Left renal pelvis (tissue), 4 donors: ENCODE measurements at regions not wholly inside any gene's neighbourhood (a gene's known extent, or its start where the extent isn't known, plus 50 kb on each side); places are given as distances from the start of the nearest gene placed in this dataset.

ENCODE experiments used
- DNase-seq, 4 donors: peaks; one replicate each; pipeline ENCODE4 v3.0.0-alpha.2; 2013; ENCODE audit warnings: low read depth in 4 of 4, low spot score in 3 of 4

DNA sequence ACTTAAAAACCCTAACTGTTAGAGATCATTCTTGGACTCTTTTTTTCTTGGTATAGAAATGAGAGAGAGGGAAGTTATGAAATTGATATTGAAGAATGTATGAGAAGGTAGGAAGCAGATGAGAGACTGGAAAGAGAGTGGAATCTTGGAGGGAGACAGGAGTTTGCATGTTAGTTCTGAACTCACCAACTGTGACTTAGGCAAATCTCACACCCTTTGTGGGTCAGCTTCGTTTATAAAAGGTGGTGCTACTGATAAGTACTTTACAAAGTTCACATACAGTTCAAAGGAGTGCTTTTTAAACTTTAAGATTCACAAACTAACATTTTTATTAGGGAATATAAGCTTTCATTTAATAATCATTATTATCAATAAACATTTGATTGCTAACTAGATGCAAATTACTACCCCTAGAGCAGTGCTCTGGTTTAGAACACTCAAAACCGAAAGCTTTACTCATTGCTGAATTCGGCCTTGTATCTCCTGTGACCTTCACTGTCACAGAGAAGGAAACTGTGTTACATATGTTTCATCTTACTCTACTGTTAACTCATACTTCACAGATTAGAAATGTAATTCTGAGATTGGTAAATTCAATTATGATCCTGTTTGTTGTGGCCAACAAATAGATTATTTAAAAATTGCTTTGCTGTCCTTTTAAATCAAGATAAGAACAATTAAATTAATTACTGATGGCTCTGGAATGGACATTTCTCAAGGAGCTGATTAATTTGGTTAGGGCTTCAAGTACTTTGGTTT is 143.2 kb downstream of the RMI1 start:
- DNase-seq = no peak

DNA sequence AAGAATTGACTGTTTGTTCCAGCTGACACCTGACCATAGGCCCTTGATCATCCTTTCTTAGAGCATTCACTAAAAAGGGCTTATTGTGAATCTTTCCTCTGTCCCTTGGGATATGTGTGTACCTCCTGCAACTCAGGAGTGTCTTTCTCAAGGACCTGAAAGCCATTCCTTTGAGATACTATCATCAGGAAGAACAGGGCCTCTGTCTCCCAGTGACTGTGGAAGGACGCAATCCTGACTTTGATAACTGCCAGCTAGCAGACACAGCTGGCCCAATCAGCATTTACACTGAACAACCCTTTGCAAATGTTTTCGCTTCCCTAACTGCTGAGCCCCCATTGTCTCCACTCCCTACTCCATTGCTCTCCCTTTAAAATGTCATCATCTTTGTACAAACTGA is 144.4 kb downstream of the RMI1 start:
- no peak for DNase-seq

DNA sequence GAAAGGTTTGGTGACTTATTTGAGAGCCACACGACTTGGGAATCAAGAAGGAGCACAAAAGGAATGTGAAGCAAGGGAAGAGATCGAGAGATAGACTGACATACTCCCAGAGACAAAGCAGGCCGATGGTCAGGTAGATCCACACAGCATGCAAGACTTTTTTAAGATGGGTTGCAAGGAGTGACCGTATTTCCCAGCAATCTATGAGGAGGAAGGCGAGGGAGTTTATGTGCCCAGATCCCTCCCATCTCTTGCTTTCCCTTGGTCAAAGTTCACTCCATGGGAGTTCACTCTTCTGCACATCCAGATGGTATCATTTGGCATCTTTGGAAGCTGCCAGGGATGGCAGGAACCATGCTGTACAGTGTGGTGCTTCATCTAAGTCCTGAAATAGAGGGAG is 148.9 kb downstream of the RMI1 start:
- DNase-seq = no peak

DNA sequence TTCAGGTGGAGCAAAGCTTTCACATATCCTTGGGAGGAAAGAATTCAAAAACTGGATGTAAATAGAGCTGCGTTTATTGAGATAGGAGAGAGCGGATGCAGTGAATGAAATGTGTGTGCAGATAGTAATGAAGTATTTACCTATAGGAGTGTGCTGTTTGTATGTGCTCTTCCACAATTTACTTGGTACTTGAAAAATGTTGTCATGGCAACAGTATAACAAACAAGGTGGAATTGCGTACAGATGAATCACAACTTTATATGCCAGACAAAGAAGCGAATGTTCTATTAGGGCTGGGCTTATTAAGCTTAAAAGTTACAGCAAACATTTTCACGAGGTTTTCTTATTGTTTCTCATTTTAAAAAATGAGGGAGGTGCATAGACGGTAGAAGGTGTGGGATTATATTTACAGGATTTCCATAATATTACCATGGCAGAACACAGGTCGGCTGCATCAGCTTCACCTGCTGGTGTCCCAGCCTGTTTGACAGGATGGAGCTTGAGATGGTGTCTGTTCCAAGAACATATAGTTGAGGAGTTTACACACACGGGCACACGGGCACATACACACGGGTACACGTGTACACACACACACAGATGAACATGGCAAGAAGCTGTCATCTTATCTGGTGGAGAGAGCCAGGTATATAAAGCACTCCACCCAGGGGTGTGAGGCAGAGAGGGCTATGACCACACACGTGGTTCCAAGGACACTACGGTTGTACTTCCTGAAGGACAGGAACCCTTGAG is 155.7 kb downstream of the RMI1 start:
- DNase-seq = no peak

DNA sequence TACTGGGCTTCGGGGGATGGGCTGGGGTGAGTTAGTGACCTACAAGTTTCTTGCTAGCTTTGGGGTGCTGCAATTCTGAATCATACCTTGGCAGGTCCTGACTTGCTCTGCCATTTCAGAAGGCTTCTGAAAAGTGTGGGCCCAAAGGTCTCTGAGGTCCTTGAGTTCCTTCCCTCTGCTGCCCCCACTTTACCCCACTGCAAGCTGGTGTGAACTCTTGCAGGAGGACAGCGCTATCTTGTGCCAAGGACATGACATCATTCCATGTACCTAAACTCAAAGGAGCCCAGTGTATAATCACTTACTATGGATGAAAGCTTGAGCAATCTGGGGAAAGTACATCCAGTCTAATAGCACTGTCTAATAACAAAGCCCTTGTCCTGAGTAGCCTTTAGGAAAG is 157.4 kb downstream of the RMI1 start:
- no peak for DNase-seq

DNA sequence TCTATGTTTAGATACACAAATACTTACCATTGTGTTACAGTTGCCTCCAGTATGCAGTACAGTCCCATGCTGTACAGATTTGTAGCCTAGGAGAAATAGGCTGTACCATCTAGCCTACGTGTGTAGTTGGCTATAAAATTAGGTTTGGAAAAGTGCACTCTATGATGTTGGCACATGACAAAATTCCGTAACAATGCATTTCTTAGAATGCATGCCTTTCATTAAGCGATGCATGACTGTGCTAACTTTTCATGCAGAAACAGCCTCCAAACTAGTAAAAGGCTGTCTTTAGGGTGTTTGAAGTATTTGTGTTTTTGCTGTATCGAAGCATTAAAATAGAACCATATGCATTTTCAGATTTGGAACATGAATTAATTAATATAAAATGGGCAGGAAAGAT is 157.9 kb downstream of the RMI1 start:
- no peak for DNase-seq

DNA sequence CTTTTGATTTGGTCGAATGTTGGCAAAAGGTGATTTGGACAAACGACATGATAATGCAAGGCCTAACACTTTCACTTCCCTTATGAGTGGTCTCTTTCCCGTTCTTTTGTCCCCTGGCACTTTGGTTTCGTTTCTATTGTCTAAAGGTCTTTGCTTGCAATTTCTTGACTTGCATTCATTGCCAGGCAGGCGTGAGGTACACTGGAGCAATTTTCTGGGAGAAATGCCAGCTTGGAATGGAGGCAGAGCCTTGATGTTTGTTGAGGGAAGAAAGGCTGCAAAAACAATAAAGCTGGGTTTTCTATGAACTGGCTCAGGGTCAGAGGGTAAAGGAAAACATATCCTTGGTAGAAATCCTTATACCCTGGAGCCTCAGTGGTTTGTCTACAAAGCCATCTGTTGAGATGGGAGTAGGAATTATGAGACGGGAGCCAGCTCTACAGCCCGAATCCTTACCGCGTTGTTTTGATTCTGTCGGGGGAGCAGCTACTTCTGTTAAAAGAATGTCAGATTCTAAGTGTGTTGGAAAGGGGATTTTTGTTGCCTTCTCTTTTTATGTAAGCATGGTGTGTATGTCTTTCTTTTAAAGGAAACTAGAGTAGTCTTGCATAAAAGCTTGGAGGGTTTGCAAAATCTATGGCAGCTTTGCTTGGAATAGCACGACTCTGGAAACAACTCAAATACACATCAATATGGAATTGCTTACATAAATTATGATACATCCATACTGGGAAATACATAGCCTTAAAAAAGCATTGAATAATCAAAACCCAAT is 158.9 kb downstream of the RMI1 start:
- DNase-seq = no peak

DNA sequence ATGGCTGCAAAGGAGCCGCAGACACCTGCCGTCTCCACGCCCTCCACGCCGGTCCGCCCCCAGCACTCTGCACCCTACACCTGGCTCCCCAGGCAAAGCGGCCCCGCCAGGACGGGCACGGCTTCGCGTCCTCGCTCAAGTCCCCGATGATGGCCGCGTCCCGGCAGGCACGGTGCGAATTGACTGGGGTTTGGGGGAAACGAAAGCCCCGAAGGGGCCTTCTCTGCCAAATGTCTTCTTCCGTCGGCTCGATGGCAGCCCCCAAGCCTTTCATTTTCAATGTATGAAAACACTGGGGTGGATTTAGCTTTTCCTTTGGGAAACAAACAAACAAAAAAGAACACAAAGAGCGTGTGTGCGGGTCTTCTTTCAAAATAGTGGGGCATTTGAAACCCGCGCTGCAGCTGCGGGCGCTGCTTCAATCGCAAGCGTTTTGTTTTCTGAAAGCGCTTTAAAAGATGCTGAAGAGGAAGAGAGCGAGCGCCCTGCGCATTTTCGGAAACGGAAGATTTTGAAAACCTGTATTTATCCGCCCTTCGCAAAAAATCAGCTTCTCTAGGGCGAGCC is 160.0 kb downstream of the RMI1 start:
- no peak for DNase-seq

DNA sequence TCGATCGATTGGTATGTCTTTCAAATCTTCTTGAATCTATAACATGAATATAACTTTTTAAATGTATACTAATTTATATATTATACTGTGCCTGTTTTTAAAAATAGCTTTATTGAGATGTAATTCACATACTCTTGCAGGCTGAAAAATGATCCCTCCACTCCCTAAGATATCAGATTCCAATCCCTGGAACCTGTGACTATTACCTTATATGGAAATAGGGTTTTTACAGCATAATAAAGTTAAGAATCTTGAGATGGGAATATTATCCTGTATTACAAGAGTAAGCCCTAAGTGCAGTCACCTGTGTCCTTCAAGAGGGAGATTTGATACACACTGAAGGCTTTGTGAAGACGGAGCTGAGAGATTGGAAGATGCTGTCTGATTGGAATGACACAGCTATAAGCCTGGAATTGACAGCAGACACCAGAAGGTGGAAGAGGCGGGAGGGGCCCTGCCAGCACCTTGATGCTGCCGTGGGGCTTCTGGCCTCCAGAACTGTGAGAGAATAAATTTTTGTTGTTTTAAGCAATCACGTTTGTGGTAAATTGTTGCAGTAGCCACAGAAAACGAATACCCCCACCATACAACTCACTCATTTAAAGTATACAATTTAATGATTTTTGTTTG is 161.3 kb downstream of the RMI1 start:
- no peak for DNase-seq

DNA sequence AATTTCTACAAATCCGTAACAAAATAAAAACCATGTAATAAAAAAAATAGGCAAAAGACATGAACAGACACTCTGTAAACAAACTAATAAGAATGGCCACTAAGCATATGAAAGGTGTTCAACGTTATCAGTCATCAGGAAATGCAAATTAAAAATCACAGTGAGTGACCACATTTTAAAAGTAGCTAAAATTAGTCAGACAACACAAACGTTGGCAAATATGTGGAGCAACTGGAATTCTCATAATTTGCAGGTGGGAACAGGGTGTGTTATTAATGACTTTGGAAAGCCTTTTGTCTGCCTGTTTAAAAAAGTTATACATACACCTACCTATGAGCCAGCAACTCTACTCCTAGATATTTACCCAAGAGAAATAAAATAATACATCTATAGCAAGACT is 164.4 kb downstream of the RMI1 start:
- DNase-seq = no peak

DNA sequence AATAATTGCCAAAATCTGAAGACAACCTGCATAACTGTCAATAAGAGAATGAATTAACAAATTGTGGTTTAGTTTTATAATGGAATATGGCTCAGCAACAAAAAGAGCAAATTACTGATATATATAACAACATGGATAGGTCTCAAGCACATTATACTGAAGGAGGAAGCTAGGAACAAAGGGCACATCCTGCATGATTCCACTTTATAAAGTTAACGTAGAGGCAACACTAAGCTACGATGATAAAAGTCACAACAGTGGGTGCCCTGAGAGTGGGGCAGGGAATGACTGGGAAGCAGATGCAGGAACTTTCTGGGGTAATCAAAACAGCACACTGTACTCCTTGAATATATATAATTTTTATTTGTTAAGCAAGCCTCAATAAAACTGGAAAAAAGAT is 165.2 kb downstream of the RMI1 start:
- no peak for DNase-seq

DNA sequence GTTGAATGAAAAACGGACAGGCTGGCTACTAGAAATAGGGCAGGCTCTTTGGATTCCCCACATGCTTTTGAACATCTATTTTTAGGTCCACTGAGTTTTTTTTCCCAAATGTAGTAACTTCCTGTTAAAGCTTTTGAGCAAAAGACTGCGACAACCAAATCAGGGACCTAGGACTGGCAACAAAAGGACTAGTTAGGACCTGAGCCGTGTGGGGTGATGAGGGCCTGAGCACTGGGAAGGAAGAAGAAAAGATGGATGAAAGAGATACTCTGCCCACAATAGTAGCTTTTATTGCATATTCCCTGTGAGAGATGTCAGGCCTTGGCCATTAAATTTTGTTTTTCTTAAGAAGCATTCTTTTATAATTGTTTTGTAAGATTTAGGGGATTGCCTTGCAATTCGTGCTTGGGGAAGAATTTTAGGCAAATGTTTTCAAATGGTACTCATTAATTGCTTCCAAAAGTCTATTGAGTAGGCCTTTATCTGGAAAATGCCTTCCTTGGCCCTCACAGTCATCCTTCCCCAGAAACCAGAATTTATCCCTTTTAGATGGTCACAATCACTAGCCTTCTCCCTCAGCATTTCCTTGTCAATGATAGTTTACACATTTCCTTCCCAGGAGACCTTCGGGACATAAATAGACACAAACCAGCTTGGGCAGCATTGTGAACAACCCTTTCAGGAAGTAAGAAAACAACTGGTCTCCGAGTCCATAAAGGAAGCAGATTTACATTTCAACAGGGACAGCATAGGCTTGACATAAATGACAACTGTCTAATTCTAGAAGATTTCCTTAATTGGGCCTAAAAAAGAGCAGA is 166.5 kb downstream of the RMI1 start:
- DNase-seq = no peak

DNA sequence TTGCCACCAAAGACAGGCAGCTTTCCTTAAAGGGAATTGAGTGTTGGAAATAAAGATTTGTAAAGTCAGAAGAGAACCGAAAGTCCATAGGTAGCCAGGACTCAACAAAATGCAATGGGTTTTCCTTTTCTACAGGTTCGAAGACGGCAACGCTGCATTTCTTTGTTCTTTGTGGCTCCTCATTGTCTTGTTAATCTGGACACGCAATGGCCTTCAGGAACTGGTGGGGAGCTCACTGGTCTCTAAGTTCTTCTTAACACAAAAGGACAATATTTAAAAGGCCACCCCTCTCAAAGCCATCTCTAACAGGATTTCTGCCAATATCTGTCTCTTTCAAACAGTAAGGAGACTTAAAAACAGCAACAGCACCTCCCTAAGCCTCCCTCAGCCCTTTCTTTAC is 170.6 kb downstream of the RMI1 start:
- DNase-seq = no peak

DNA sequence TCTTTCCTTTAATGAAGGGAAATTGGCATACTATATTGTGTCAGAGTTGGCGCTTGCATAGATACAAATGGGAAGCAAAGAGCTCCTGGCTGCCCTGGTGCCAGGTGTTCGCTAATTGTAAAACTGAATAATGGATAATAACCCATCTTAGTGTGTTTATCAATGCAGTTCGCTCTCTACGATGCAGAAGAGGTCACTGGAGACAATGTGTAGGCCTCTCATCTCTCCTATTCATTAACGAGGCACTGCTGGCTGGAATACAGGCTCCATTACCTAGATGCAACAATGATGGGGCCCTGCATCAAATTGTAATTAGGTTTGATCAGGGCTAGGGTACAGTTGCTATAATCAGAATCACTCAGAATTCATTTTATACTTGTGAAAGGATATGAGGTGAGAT is 171.0 kb downstream of the RMI1 start:
- DNase-seq = no peak

DNA sequence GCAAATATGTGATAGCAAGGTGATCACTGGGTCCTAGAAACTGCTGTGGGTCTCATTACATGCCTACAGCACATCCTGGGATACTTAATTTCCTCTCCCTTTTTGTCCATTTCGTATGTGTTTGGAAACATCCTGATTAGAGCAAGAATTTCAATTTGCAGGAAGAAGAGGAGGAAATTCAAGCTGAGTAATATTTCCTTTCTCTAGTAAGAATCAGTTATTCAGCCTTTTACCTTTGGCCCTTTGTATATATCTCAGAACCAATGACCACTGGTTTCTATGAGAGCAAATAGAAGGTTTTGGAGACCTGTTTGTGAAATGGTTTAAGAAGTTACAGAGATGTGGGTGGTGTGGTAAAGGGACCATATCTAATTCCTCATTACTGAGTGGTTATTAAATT is 171.6 kb downstream of the RMI1 start:
- DNase-seq = no peak

DNA sequence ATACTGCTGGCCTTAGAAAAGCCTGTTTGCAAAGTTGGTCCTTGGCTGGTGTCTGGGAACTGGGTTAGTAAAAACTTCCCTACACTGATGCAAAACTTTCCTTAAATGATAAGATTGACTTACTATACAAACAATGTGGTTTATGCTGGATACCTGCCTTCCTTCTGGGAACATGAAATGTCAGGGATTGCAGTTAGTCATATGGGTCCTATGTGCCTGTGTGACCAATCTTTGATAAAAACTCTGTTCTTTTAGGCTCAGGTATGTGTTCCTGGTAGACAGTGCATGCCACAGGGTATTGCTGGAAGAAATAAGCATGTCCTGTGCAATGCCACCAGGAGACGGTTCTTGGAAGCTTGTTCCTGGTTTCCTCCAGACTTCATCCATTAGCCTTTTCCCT is 173.3 kb downstream of the RMI1 start:
- DNase-seq = no peak

DNA sequence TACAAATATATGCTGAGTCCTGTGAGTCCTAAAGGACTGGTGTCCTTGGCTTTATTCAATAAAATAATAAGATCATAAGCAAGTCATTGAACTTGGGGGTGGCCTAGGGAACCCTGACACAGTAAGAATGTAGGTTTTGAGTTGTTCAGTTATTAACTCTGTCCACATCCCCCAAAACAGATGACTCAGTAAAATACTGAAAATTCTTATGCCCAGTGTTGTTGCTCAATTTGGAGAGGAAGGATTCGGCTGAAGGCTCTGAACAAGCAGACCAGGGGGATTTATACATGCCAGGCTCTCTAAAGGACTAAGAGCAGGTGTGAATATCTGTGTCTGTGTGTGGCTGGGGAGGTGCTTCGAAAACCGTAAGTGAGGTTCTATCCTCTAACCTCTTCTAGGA is 173.7 kb downstream of the RMI1 start:
- DNase-seq = no peak

DNA sequence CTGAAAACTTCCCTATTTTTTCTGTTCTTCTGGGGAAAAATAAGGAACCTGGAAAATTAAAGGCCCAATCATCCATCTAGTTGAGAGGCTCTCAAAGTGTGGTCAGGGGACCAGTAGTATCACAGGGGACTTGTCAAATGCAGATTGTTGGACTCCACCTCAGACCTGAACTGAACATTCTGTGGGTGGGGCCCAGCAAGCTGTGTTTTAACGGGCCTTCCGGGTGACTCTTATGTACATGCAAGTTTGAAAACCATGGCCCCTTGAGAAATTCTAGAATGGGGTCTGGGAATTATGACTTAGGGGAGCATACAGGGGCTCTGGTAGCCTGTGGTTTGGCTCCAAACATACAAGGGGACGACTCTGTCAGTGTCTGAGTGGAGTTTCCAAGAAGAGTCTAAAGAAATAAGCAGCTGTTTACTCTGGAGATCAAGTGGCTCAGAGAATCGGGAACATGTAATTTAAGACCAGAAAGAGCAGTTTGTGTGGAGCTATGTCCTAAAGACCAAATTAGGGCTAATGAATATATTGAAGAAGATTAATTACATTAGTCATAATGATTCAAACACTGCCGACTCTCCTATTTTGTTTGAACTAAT is 177.4 kb downstream of the SLC28A3 start:
- no peak for DNase-seq

DNA sequence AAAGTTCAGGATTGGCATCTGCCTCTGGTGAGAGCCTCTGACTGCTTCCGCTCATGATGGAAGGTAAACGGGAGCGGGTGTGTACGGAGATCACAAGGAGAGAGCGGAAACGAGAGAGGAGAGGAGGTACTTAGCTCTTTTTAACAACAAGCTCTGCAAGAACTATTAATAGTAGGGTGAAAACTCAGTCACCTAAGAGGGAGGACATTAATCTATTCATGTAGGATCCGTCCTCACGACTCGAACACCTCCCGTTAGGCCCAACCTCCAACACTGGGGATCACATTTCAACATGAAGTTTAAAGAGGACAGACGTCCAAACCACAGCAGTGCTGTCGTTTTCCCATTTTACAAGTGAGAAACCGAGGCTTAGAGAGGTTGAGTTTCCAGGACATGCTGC is 173.7 kb downstream of the SLC28A3 start:
- no peak for DNase-seq

DNA sequence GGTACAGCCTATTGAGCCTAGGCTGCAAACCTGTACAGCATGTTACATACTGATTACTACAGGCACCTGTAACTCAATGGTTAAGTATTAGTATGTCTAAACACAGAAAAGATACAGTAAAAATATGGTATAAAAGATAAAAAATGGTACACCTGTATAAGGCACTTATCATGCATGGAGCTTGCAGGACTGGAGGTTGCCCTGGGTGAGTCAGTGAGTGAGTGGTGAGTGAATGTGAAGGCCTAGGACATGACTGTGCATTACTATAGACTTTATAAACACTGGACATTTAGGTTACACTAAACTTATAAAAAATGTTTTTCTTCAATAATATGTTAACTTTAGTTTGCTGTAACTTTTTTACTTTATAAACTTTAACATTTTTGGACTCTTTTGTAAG is 171.3 kb downstream of the SLC28A3 start:
- no peak for DNase-seq
